H9 (cell line): ENCODE measurements at regions not wholly inside any gene's neighbourhood (a gene's known extent, or its start where the extent isn't known, plus 50 kb on each side); places are given as distances from the start of the nearest gene placed in this dataset.
"Not testable (repeated sequence)": the region's sequence is repeated elsewhere in the genome, so short reads cannot be mapped to it uniquely, and the experiment has no call there.

ENCODE experiments used
- DNase-seq: peaks from one replicate; pipeline ENCODE4 v3.0.0-alpha.2; 2017
- H2AFZ ChIP-seq: one replicate; pipeline ENCODE4 v1.6.1; 2013; ENCODE audit warnings: mild to moderate bottlenecking, low read length, control low read depth, moderate library complexity
- H2AK5ac ChIP-seq: 2 replicates; pipeline ENCODE4 v1.6.1; 2013; ENCODE audit warnings: low read length, control low read depth, mixed read lengths; ENCODE audit not compliant: insufficient read length
- H2BK120ac ChIP-seq: one replicate; pipeline ENCODE4 v1.6.1; 2013; ENCODE audit warnings: low read depth, mild to moderate bottlenecking, low read length, control low read depth, inconsistent platforms; ENCODE audit not compliant: poor library complexity, severe bottlenecking
- H2BK12ac ChIP-seq: 2 replicates; pipeline ENCODE4 v1.6.1; 2013; ENCODE audit warnings: low read length, control low read depth, mixed read lengths, low read depth; ENCODE audit not compliant: insufficient read length
- H2BK15ac ChIP-seq: 2 replicates; pipeline ENCODE4 v1.6.1; 2013; ENCODE audit warnings: low read depth, low read length, control low read depth
- H2BK20ac ChIP-seq: one replicate; pipeline ENCODE4 v1.6.1; 2013; ENCODE audit warnings: low read depth, mild to moderate bottlenecking, low read length, control low read depth, inconsistent platforms; ENCODE audit not compliant: poor library complexity, severe bottlenecking
- H2BK5ac ChIP-seq: 2 replicates; pipeline ENCODE4 v1.6.1; 2013; ENCODE audit warnings: low read length, control low read depth, mixed read lengths; ENCODE audit not compliant: insufficient read length
- H3K14ac ChIP-seq: 2 replicates; pipeline ENCODE4 v1.6.1; 2013; ENCODE audit warnings: low read length, control low read depth; ENCODE audit not compliant: insufficient read depth
- H3K18ac ChIP-seq: 2 replicates; pipeline ENCODE4 v1.6.1; 2013; ENCODE audit warnings: low read depth, mild to moderate bottlenecking, mixed read lengths, low read length, control low read depth; ENCODE audit not compliant: insufficient read length
- H3K23ac ChIP-seq: 2 replicates; pipeline ENCODE4 v1.6.1; 2013; ENCODE audit warnings: low read length, control low read depth, mixed read lengths, low read depth; ENCODE audit not compliant: insufficient read length
- H3K23me2 ChIP-seq: 2 replicates; pipeline ENCODE4 v1.6.1; 2013; ENCODE audit warnings: low read depth, mild to moderate bottlenecking, mixed read lengths, low read length, control low read depth; ENCODE audit not compliant: insufficient read length, poor library complexity, severe bottlenecking
- H3K27ac ChIP-seq: 2 replicates; pipeline ENCODE4 v1.5.1; 2013; ENCODE audit warnings: low read length, control low read depth, mixed read lengths, low read depth; ENCODE audit not compliant: insufficient read length
- H3K27me3 ChIP-seq: 2 replicates; pipeline ENCODE4 v1.6.1; 2013; ENCODE audit warnings: low read length, control low read depth, inconsistent platforms; ENCODE audit not compliant: insufficient read depth
- H3K4ac ChIP-seq: 2 replicates; pipeline ENCODE4 v1.6.1; 2013; ENCODE audit warnings: low read depth, mild to moderate bottlenecking, control low read depth, inconsistent platforms, low read length, moderate library complexity
- H3K4me1 ChIP-seq: 2 replicates; pipeline ENCODE4 v1.6.1; 2013; ENCODE audit warnings: low read length, control low read depth, inconsistent platforms; ENCODE audit not compliant: insufficient read depth
- H3K4me2 ChIP-seq: 2 replicates; pipeline ENCODE4 v1.6.1; 2013; ENCODE audit warnings: low read length, control low read depth, mixed read lengths; ENCODE audit not compliant: insufficient read length, insufficient read depth
- H3K56ac ChIP-seq: 2 replicates; pipeline ENCODE4 v1.6.1; 2013; ENCODE audit warnings: low read depth, mild to moderate bottlenecking, mixed read lengths, low read length, control low read depth; ENCODE audit not compliant: insufficient read length
- H3K79me1 ChIP-seq: 2 replicates; pipeline ENCODE4 v1.6.1; 2013; ENCODE audit warnings: low read depth, mild to moderate bottlenecking, moderate library complexity, low read length, control low read depth, inconsistent platforms; ENCODE audit not compliant: insufficient read depth, poor library complexity, severe bottlenecking
- H3K79me2 ChIP-seq: 2 replicates; pipeline ENCODE4 v1.6.1; 2013; ENCODE audit warnings: low read length, control low read depth, inconsistent platforms; ENCODE audit not compliant: insufficient read depth
- H3K9ac ChIP-seq: 2 replicates; pipeline ENCODE4 v1.6.1; 2013; ENCODE audit warnings: low read length, control low read depth, mixed read lengths; ENCODE audit not compliant: insufficient read length; ENCODE audit errors: extremely low read depth
- H3K9me3 ChIP-seq: one replicate; pipeline ENCODE4 v1.6.1; 2013; ENCODE audit warnings: low read depth, low read length, inconsistent platforms; ENCODE audit not compliant: control insufficient read depth
- H3T11ph ChIP-seq: one replicate; pipeline ENCODE4 v1.6.1; 2013; ENCODE audit warnings: mild to moderate bottlenecking, low read length, control low read depth, inconsistent platforms
- H4K20me1 ChIP-seq: one replicate; pipeline ENCODE4 v1.6.1; 2013; ENCODE audit not compliant: control insufficient read depth, insufficient read length, insufficient read depth
- H4K5ac ChIP-seq: 2 replicates; pipeline ENCODE4 v1.6.1; 2013; ENCODE audit warnings: low read depth, mild to moderate bottlenecking, mixed read lengths, low read length, control low read depth; ENCODE audit not compliant: insufficient read length
- H4K8ac ChIP-seq: replicated peaks from 2 replicates; pipeline ENCODE4 v1.6.1; 2013; ENCODE audit warnings: low read length, control low read depth, mixed read lengths, low read depth; ENCODE audit not compliant: insufficient read length
- H4K91ac ChIP-seq: 2 replicates; pipeline ENCODE4 v1.6.1; 2013; ENCODE audit warnings: low read depth, mild to moderate bottlenecking, moderate library complexity, mixed read lengths, low read length, control low read depth; ENCODE audit not compliant: insufficient read length
- H3K27ac Mint-ChIP-seq, 3 experiments: 2 replicates in 2 of 3; 3 replicates in 1 of 3; pipeline ENCODE4 v1.8.0; 2020 to 2021; ENCODE audit warnings: mixed read lengths in 3 of 3, mild to moderate bottlenecking in 1 of 3, moderate library complexity in 1 of 3
- H3K27me3 Mint-ChIP-seq: 2 replicates; pipeline ENCODE4 v1.8.0; 2021; ENCODE audit warnings: low read depth, mild to moderate bottlenecking, moderate library complexity, mixed read lengths
- H3K36me3 Mint-ChIP-seq, 3 experiments: 2 replicates in 2 of 3; 3 replicates in 1 of 3; pipeline ENCODE4 v1.8.0; 2020 to 2021; ENCODE audit warnings: low read depth in 3 of 3, mixed read lengths in 3 of 3; ENCODE audit not compliant: insufficient read depth in 1 of 3
- H3K4me1 Mint-ChIP-seq, 2 experiments: 2 replicates each; pipeline ENCODE4 v1.8.0; 2020; ENCODE audit warnings: mixed read lengths in 2 of 2
- H3K4me3 Mint-ChIP-seq, 2 experiments: 2 replicates in 1 of 2; 3 replicates in 1 of 2; pipeline ENCODE4 v1.8.0; 2020 to 2021; ENCODE audit warnings: mild to moderate bottlenecking in 2 of 2, mixed read lengths in 2 of 2, moderate library complexity in 1 of 2
- H3K9me3 Mint-ChIP-seq, 2 experiments: 2 replicates in 1 of 2; 3 replicates in 1 of 2; pipeline ENCODE4 v1.8.0; 2020; ENCODE audit warnings: mild to moderate bottlenecking in 2 of 2, mixed read lengths in 2 of 2, moderate library complexity in 1 of 2
- WGBS: extraction: QIAGEN DNeasy Blood & Tissue Kit; methylation state at CpG from one replicate; pipeline ENCODE4 v1.1.7; 2013; ENCODE audit warnings: missing lambda C conversion rate, low lambda C conversion rate, mixed read lengths; ENCODE audit not compliant: insufficient read length; ENCODE audit errors: extremely low coverage; 5-methylcytosine and 5-hydroxymethylcytosine counted together
- TF ChIP-seq, protein P1 (sequence below): fragments of 200-600 bp; sonication (generic); conservative IDR thresholded peaks from 3 replicates; pipeline ENCODE4 v1.8.0; 2021; ENCODE audit warnings: antibody characterized with exemption, mild to moderate bottlenecking

DNA sequence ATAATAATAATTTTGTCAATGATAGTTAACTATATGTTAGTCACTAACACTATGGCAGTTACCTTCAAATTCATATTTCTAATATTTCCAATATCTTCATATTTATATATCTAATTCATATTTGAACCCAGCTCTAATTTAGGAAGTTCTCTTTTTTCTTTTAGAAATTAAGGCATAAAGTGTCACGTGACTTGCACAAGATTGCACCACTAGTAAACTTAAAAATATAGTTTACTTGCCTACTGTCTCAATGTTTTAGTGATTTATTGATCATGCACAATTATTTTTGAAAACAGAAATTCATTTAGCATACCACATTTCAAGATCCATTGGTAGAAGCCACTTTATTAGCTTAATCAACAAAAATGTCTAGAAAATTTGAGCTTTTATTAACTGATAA lies 508.7 kb upstream of the ZNF337 start:
- no peaks in the 10 kb centered on the region for H3K4me1 ChIP-seq
- TF ChIP-seq, protein P1, sequence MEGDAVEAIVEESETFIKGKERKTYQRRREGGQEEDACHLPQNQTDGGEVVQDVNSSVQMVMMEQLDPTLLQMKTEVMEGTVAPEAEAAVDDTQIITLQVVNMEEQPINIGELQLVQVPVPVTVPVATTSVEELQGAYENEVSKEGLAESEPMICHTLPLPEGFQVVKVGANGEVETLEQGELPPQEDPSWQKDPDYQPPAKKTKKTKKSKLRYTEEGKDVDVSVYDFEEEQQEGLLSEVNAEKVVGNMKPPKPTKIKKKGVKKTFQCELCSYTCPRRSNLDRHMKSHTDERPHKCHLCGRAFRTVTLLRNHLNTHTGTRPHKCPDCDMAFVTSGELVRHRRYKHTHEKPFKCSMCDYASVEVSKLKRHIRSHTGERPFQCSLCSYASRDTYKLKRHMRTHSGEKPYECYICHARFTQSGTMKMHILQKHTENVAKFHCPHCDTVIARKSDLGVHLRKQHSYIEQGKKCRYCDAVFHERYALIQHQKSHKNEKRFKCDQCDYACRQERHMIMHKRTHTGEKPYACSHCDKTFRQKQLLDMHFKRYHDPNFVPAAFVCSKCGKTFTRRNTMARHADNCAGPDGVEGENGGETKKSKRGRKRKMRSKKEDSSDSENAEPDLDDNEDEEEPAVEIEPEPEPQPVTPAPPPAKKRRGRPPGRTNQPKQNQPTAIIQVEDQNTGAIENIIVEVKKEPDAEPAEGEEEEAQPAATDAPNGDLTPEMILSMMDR = no peak
- no peak overlapping the region for H2BK20ac ChIP-seq
- H2BK15ac ChIP-seq = no peak overlapping the region
- no peaks in the 10 kb centered on the region for H3K9me3 ChIP-seq
- H2BK12ac ChIP-seq = no peak overlapping the region
- WGBS = no CpG with 5 or more reads among the region's 1 CpG
- no peak overlapping the region for H2BK120ac ChIP-seq
- H3K4me2 ChIP-seq = no peak overlapping the region
- DNase-seq = no peak
- no peak overlapping the region for H3K27ac Mint-ChIP-seq
- no peak overlapping the region for H4K8ac ChIP-seq
- no peak overlapping the region for H3T11ph ChIP-seq
- H3K56ac ChIP-seq = no peak overlapping the region
- H4K20me1 ChIP-seq = no peaks in the 10 kb centered on the region
- no peak overlapping the region for H3K4me3 Mint-ChIP-seq
- H3K4ac ChIP-seq = no peak overlapping the region
- no peak overlapping the region for H4K91ac ChIP-seq
- H2AFZ ChIP-seq = no peak overlapping the region
- no peaks in the 10 kb centered on the region for H3K79me2 ChIP-seq
- H3K79me1 ChIP-seq = no peaks in the 10 kb centered on the region
- peaks cover 6% of the 10 kb centered on the region; the same call in 1 of the 2 replicates for H3K27me3 ChIP-seq
- peaks cover 0 to 4% of the 10 kb centered on the region in 2 experiments; a peak in 2 of 4 replicates for H3K4me1 Mint-ChIP-seq
- H2BK5ac ChIP-seq = no peak overlapping the region
- H3K9ac ChIP-seq = no peak overlapping the region
- no peak overlapping the region for H4K5ac ChIP-seq
- H2AK5ac ChIP-seq = no peak overlapping the region
- no peak overlapping the region for H3K18ac ChIP-seq
- no peak overlapping the region for H3K14ac ChIP-seq
- no peak overlapping the region for H3K23ac ChIP-seq
- peaks cover 43% of the 10 kb centered on the region for H3K27me3 Mint-ChIP-seq
- H3K9me3 Mint-ChIP-seq = peaks cover 23 to 30% of the 10 kb centered on the region in 2 experiments
- H3K27ac ChIP-seq = no peak overlapping the region
- peaks cover 8% of the 10 kb centered on the region for H3K23me2 ChIP-seq
- peaks cover 2 to 7% (median 7%) of the 10 kb centered on the region in 3 experiments; a peak in 5 of 7 replicates for H3K36me3 Mint-ChIP-seq

DNA sequence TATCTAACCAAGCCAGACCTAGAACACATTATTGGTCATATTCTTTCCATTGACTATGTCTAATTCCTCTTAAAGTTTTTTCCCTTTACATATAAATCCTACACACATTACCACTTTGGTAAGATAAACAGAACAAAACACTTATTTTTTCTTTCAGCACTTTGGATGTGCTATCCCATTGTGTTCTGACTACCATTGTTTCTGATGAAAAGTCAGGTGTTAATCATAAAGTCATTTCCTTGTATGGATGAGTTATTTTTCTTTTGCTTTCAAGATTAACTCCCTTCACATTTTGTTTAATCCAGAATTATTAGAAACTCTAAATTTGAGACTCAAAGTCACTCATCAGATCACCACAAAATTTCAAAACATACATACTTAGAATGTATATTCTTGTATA lies 504.4 kb upstream of the ZNF337 start:
- not testable (repeated sequence) for H3K23ac ChIP-seq, H3K4me2 ChIP-seq, H2AFZ ChIP-seq, H3K18ac ChIP-seq, DNase-seq, H3K4me1 Mint-ChIP-seq, H3K23me2 ChIP-seq, H2BK20ac ChIP-seq, H3K79me2 ChIP-seq, H3K4me3 Mint-ChIP-seq, H4K5ac ChIP-seq, H3K56ac ChIP-seq, H3K79me1 ChIP-seq, H3K4me1 ChIP-seq, H4K8ac ChIP-seq, H3K27ac Mint-ChIP-seq, H2BK5ac ChIP-seq, H3K9me3 ChIP-seq, H2BK120ac ChIP-seq, H3K9ac ChIP-seq, H3K4ac ChIP-seq, H4K20me1 ChIP-seq, H4K91ac ChIP-seq, H3K27me3 ChIP-seq, H3K36me3 Mint-ChIP-seq, H2BK15ac ChIP-seq, H2BK12ac ChIP-seq, H3K14ac ChIP-seq, H3T11ph ChIP-seq, H2AK5ac ChIP-seq, H3K27ac ChIP-seq, H3K27me3 Mint-ChIP-seq
- H3K9me3 Mint-ChIP-seq = peaks cover 20 to 27% of the 10 kb centered on the region in 2 experiments
